Astrocyte (in vitro differentiated cells and primary cell): ENCODE measurements at regions not wholly inside any gene's neighbourhood (a gene's known extent, or its start where the extent isn't known, plus 50 kb on each side); places are given as distances from the start of the nearest gene placed in this dataset.

ENCODE experiments used
- DNase-seq: peaks from one replicate; pipeline ENCODE4 v3.0.0-alpha.2; 2010; ENCODE audit warnings: low read depth
- FAIRE-seq: peaks from 2 replicates; lab custom pipeline; 2011; peaks lifted over from hg19 to GRCh38; lab: Jason Lieb, UNC
- H2AFZ ChIP-seq: 2 replicates; pipeline ENCODE4 v1.6.0; 2012; ENCODE audit warnings: low read depth, low read length, inconsistent platforms
- H3K27ac ChIP-seq: 2 replicates; pipeline ENCODE4 v1.5.1; 2011; ENCODE audit warnings: low read depth, low read length, inconsistent platforms
- H3K27me3 ChIP-seq: 2 replicates; pipeline ENCODE4 v1.6.0; 2011; ENCODE audit warnings: low read length, inconsistent platforms; ENCODE audit not compliant: insufficient read depth
- H3K36me3 ChIP-seq: 2 replicates; pipeline ENCODE4 v1.5.1; 2011; ENCODE audit warnings: low read length, inconsistent platforms; ENCODE audit not compliant: insufficient read depth
- H3K4me1 ChIP-seq: 2 replicates; pipeline ENCODE4 v1.5.1; 2011; ENCODE audit warnings: low read length, inconsistent platforms; ENCODE audit not compliant: insufficient read depth
- H3K4me2 ChIP-seq: 2 replicates; pipeline ENCODE4 v1.6.0; 2012; ENCODE audit warnings: low read length, inconsistent platforms
- H3K4me3 ChIP-seq: 2 replicates; pipeline ENCODE4 v1.5.1; 2011; ENCODE audit warnings: low read depth, mild to moderate bottlenecking, low read length, inconsistent platforms; ENCODE audit not compliant: insufficient read depth
- H3K79me2 ChIP-seq: 2 replicates; pipeline ENCODE4 v1.6.0; 2012; ENCODE audit warnings: mild to moderate bottlenecking, low read length, inconsistent platforms; ENCODE audit not compliant: insufficient read depth
- H3K9ac ChIP-seq: 2 replicates; pipeline ENCODE4 v1.6.0; 2012; ENCODE audit warnings: mild to moderate bottlenecking, low read length, inconsistent platforms
- H3K9me3 ChIP-seq: 2 replicates; pipeline ENCODE4 v1.5.1; 2012; ENCODE audit warnings: low read depth, mild to moderate bottlenecking, low read length, inconsistent platforms; ENCODE audit not compliant: insufficient read depth
- H4K20me1 ChIP-seq: 2 replicates; pipeline ENCODE4 v1.6.0; 2012; ENCODE audit warnings: low read length, inconsistent platforms; ENCODE audit not compliant: insufficient read depth
- H3K27ac Mint-ChIP-seq: one replicate; pipeline ENCODE4 v1.8.0; 2021; ENCODE audit warnings: mild to moderate bottlenecking, mixed read lengths; ENCODE audit not compliant: unreplicated experiment
- H3K27me3 Mint-ChIP-seq: one replicate; pipeline ENCODE4 v1.8.0; 2021; ENCODE audit warnings: low read depth, mixed read lengths; ENCODE audit not compliant: unreplicated experiment
- H3K36me3 Mint-ChIP-seq: one replicate; pipeline ENCODE4 v1.8.0; 2021; ENCODE audit warnings: low read depth, mixed read lengths; ENCODE audit not compliant: unreplicated experiment
- H3K4me1 Mint-ChIP-seq: one replicate; pipeline ENCODE4 v1.8.0; 2021; ENCODE audit warnings: low read depth, mixed read lengths; ENCODE audit not compliant: unreplicated experiment
- H3K4me3 Mint-ChIP-seq: one replicate; pipeline ENCODE4 v1.8.0; 2021; ENCODE audit warnings: mild to moderate bottlenecking, moderate library complexity, mixed read lengths; ENCODE audit not compliant: unreplicated experiment
- H3K9me3 Mint-ChIP-seq: one replicate; pipeline ENCODE4 v1.8.0; 2021; ENCODE audit warnings: mild to moderate bottlenecking, mixed read lengths; ENCODE audit not compliant: unreplicated experiment
- CTCF ChIP-seq: IDR thresholded peaks from 2 replicates; pipeline ENCODE4 v1.5.1; 2011; ENCODE audit warnings: low read depth, mild to moderate bottlenecking, inconsistent platforms, low read length, moderate library complexity; ENCODE audit not compliant: insufficient read depth
- EZH2 ChIP-seq: IDR thresholded peaks from 2 replicates; pipeline ENCODE4 v1.6.1; 2012; ENCODE audit warnings: mild to moderate bottlenecking, low read length, inconsistent platforms; ENCODE audit not compliant: insufficient read depth

GRCh38 chr2:19111354-19111753, 247.1 kb downstream of the OSR1 start:
- Mint-ChIP-seq H3K9me3 (peaks cover 1% of the 10 kb centered on the region), H3K4me1 (peaks cover 17% of the 10 kb centered on the region), H3K4me3 (no peak overlapping the region), H3K36me3 (no peaks in the 10 kb centered on the region), H3K27me3 (no peaks in the 10 kb centered on the region), H3K27ac (no peak overlapping the region)
- Histone ChIP-seq H3K27ac (no peak overlapping the region), H3K9ac (no peak overlapping the region), H3K4me1 (peaks cover 4% of the 10 kb centered on the region), H3K36me3 (no peaks in the 10 kb centered on the region), H3K79me2 (no peaks in the 10 kb centered on the region), H2AFZ (no peak overlapping the region), H4K20me1 (no peaks in the 10 kb centered on the region), H3K4me2 (no peak overlapping the region), H3K9me3 (no peaks in the 10 kb centered on the region), H3K27me3 (no peaks in the 10 kb centered on the region), H3K4me3 (no peak overlapping the region)
- DNase-seq: peak; percentile 12
- TF ChIP-seq EZH2 (no peak), CTCF (no peak)
- FAIRE-seq: no peak

GRCh38 chr2:19109518-19109917, 248.9 kb downstream of the OSR1 start:
- no peaks in the 10 kb centered on the region for H3K27me3 Mint-ChIP-seq
- no peaks in the 10 kb centered on the region for H3K27me3 ChIP-seq
- FAIRE-seq (no peak), DNase-seq (peak; percentile 26)
- no peak overlapping the region for H3K4me3 Mint-ChIP-seq
- no peak overlapping the region for H3K4me2 ChIP-seq
- H3K9me3 Mint-ChIP-seq: peaks cover 1% of the 10 kb centered on the region
- no peaks in the 10 kb centered on the region for H3K36me3 Mint-ChIP-seq
- no peaks in the 10 kb centered on the region for H3K36me3 ChIP-seq
- no peak overlapping the region for H3K9ac ChIP-seq
- no peak overlapping the region for H3K27ac Mint-ChIP-seq
- H3K79me2 ChIP-seq: no peaks in the 10 kb centered on the region
- H3K9me3 ChIP-seq: no peaks in the 10 kb centered on the region
- H3K4me1 ChIP-seq: no peaks in the 10 kb centered on the region
- H3K4me1 Mint-ChIP-seq: peaks cover 6% of the 10 kb centered on the region
- no peak overlapping the region for H2AFZ ChIP-seq
- H4K20me1 ChIP-seq: no peaks in the 10 kb centered on the region
- H3K4me3 ChIP-seq: no peak overlapping the region
- TF ChIP-seq CTCF (no peak), EZH2 (no peak)
- H3K27ac ChIP-seq: no peak overlapping the region

GRCh38 chr2:19106376-19106775, 252.0 kb downstream of the OSR1 start:
- no peak overlapping the region for H3K4me2 ChIP-seq
- Mint-ChIP-seq H3K4me3 (no peak overlapping the region), H3K27me3 (peaks cover 5% of the 10 kb centered on the region), H3K27ac (no peak overlapping the region), H3K36me3 (no peaks in the 10 kb centered on the region), H3K9me3 (peaks cover 1% of the 10 kb centered on the region), H3K4me1 (peaks cover 2% of the 10 kb centered on the region)
- no peak for DNase-seq
- no peak overlapping the region for H2AFZ ChIP-seq
- H3K27me3 ChIP-seq: no peaks in the 10 kb centered on the region
- no peak overlapping the region for H3K4me3 ChIP-seq
- TF ChIP-seq EZH2: no peak
- TF ChIP-seq CTCF: no peak
- no peaks in the 10 kb centered on the region for H3K79me2 ChIP-seq
- H3K4me1 ChIP-seq: no peaks in the 10 kb centered on the region
- H4K20me1 ChIP-seq: no peaks in the 10 kb centered on the region
- no peaks in the 10 kb centered on the region for H3K36me3 ChIP-seq
- no peak for FAIRE-seq
- no peak overlapping the region for H3K9ac ChIP-seq
- H3K9me3 ChIP-seq: no peaks in the 10 kb centered on the region
- H3K27ac ChIP-seq: no peak overlapping the region
